Brain microvascular endothelial cell (primary cell): ENCODE measurements at regions not wholly inside any gene's neighbourhood (a gene's known extent, or its start where the extent isn't known, plus 50 kb on each side); places are given as distances from the start of the nearest gene placed in this dataset.

ENCODE experiments used
- DNase-seq: peaks from one replicate; pipeline ENCODE4 v3.0.0-alpha.2; 2020
- H3K27ac ChIP-seq: fragments of 250-450 bp; sonication (Bioruptor Pico); 2 replicates; pipeline ENCODE4 v1.5.1; 2020; ENCODE audit warnings: mild to moderate bottlenecking, moderate library complexity
- H3K27me3 ChIP-seq: fragments of 250-450 bp; sonication (Bioruptor Pico); replicated peaks from 2 replicates; pipeline ENCODE4 v1.5.1; 2020; ENCODE audit warnings: mild to moderate bottlenecking
- H3K36me3 ChIP-seq: fragments of 250-450 bp; sonication (Bioruptor Pico); replicated peaks from 2 replicates; pipeline ENCODE4 v1.5.1; 2020; ENCODE audit warnings: mild to moderate bottlenecking
- H3K4me3 ChIP-seq: 2 replicates; pipeline ENCODE4 v1.5.1; 2011; ENCODE audit warnings: low read depth, mild to moderate bottlenecking, control low read depth, low read length, moderate library complexity
- in situ Hi-C: cut with HindIII; loops from 2 replicates; pipeline ENCODE4 v1.10.0; 2017; ENCODE audit warnings: low sequenced_read_pairs, low pct_ligation_motif_present
- TF ChIP-seq, protein P1 (sequence below): IDR thresholded peaks from 2 replicates; pipeline ENCODE4 v1.5.1; 2011; ENCODE audit warnings: low read depth, mild to moderate bottlenecking, moderate library complexity, low read length, control low read depth, inconsistent platforms; ENCODE audit errors: missing control alignments

DNA sequence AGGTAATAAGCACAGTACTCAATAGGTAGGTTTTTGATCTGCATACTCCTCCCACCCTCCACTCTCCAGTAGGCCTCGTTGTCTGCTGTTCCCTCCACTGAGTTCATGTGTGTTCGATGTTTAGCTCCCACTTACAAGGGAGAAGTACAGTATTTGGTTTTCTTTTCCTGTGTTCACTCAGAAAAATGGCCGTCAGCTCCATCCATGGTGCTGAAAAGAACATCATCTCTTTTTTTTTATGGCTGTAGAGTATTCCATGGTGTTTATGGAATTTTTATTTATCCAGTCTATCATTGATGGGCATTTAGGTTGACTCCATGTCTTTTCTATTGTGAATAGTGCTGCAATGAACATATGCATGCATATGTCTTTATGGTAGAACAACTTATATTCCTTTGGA lies 849.7 kb upstream of the NRXN1 start:
- Histone ChIP-seq H3K27ac (no peak overlapping the region), H3K27me3 (no peaks in the 10 kb centered on the region), H3K36me3 (no peaks in the 10 kb centered on the region), H3K4me3 (no peak overlapping the region)
- in situ Hi-C loops, result no loop called here
- TF ChIP-seq, protein P1, sequence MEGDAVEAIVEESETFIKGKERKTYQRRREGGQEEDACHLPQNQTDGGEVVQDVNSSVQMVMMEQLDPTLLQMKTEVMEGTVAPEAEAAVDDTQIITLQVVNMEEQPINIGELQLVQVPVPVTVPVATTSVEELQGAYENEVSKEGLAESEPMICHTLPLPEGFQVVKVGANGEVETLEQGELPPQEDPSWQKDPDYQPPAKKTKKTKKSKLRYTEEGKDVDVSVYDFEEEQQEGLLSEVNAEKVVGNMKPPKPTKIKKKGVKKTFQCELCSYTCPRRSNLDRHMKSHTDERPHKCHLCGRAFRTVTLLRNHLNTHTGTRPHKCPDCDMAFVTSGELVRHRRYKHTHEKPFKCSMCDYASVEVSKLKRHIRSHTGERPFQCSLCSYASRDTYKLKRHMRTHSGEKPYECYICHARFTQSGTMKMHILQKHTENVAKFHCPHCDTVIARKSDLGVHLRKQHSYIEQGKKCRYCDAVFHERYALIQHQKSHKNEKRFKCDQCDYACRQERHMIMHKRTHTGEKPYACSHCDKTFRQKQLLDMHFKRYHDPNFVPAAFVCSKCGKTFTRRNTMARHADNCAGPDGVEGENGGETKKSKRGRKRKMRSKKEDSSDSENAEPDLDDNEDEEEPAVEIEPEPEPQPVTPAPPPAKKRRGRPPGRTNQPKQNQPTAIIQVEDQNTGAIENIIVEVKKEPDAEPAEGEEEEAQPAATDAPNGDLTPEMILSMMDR, result no peak
- DNase-seq, result no peak

DNA sequence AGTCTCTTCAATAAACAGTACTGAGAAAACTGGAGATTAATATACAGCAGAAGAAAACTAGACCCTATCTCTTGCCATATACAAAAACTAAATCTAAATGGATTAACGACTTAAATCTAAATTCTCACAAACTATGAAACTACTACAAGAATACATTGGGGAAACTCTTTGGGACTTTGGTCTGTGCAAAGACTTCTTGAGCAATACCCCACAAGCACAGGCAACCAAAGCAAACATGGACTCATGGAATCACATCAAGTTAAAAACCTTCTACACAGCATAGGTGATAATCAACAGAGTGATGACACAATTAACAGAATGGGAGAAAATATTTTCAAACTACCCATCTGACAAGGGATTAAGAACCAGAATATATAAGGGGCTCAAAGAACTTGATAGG lies 848.2 kb upstream of the NRXN1 start:
- TF ChIP-seq, protein P1, result no peak
- H3K36me3 ChIP-seq, result no peaks in the 10 kb centered on the region
- in situ Hi-C loops, result no loop called here
- DNase-seq, result no peak
- no peak overlapping the region for H3K27ac ChIP-seq
- H3K27me3 ChIP-seq, result no peaks in the 10 kb centered on the region
- no peak overlapping the region for H3K4me3 ChIP-seq

DNA sequence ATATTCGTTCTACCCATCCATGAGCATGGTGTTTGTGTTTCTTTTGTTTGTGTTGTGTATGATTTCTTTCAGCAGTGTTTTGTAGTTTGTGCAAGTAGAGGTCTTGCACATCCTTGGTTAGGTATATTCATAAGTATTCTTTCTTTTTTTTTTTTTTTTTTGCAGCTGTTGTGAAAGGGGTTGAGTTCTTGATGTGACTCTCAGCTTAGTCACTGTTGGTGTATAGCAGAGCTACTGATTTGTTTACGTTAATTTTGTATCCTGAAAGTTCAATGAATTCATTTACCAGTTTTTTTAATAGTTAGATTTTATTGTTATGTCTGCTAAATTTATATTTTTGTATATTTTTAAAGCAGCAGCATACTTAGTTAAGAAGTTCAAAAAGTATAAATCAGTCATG lies 834.4 kb upstream of the NRXN1 start:
- in situ Hi-C loops, result no loop called here
- TF ChIP-seq, protein P1, result no peak
- DNase-seq, result no peak

DNA sequence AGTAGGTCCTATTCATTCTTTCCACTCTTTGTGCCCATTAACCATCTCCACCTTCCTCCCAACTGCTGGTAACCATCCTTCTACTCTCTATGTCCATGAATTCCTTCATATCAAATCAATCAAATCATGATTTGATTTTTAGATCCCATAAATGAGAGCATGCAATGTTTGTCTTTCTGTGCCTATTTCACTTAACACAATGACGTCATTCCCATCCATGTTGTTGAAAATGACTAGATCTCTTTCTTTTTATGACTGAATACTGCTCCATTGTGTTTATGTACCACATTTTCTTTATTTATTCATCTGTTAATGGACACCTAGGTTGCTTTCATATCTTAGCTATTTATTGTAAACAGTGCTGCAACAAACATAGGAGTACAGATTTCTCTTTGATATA lies 827.3 kb upstream of the NRXN1 start:
- TF ChIP-seq, protein P1, result no peak
- Histone ChIP-seq H3K36me3 (no peaks in the 10 kb centered on the region), H3K4me3 (no peak overlapping the region), H3K27ac (no peak overlapping the region), H3K27me3 (no peaks in the 10 kb centered on the region)
- DNase-seq, result no peak
- in situ Hi-C loops, result no loop called here

More for the DNA sequence above, 834.4 kb upstream of the NRXN1 start:
- no peak overlapping the region for H3K4me3 ChIP-seq
- H3K27me3 ChIP-seq, result no peaks in the 10 kb centered on the region
- no peak overlapping the region for H3K27ac ChIP-seq
- no peaks in the 10 kb centered on the region for H3K36me3 ChIP-seq

DNA sequence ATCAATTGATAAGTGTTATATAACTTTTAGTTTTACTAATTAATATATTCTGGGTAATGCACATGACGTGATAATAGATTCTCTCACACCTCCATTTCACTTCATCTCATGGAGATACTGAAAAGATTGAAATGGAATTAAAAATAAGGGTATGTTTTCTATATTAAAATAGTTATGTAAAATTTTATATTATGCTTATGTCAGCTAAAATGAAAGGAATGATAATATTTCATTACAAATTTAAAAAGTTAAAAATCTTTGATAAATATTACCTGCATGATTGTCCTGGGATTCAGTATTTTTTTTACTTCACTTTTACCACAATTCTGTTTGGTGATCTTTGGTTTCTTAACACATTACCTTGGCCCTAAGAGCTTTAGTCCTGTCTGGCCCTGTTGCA lies 823.8 kb upstream of the NRXN1 start:
- Histone ChIP-seq H3K27ac (no peak overlapping the region), H3K4me3 (no peak overlapping the region), H3K27me3 (no peaks in the 10 kb centered on the region), H3K36me3 (no peaks in the 10 kb centered on the region)
- in situ Hi-C loops, result no loop called here
- no peak for DNase-seq
- TF ChIP-seq, protein P1, result no peak

DNA sequence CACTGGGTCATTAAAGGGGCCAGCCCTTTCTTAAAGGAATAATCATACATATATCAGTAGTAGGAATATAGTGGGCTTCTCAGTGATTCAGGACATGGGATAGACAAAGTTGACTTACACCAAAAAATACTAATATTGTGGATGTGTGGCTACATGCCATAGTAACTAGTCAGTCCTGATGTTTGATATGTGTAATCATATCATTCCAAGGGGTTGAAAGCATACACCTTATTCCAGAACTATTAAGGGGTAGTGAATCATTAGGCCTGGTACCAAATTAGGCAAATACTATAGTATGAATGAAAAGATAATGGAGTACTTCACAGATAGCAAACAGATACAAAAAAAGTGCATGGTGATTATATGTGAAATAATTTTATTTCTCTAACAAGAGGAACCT lies 814.9 kb upstream of the NRXN1 start:
- in situ Hi-C loops, result no loop called here
- H3K27me3 ChIP-seq, result no peaks in the 10 kb centered on the region
- no peak for DNase-seq
- H3K27ac ChIP-seq, result no peak overlapping the region
- H3K36me3 ChIP-seq, result no peaks in the 10 kb centered on the region
- TF ChIP-seq, protein P1, result no peak
- H3K4me3 ChIP-seq, result no peak overlapping the region
